HepG2 (cell line): ENCODE measurements at regions not wholly inside any gene's neighbourhood (a gene's known extent, or its start where the extent isn't known, plus 50 kb on each side); places are given as distances from the start of the nearest gene placed in this dataset.

Source experiments
- ATAC-seq: fragments of 200-7000 bp; cut with Tn5 transposase; 3 replicates; pipeline ENCODE4 v1.9.1; 2020; ENCODE audit warnings: mild to moderate bottlenecking, moderate library complexity
- BruUV-seq: library from RNA; stranded (reverse); fragments of 400-500 nt; replicated peaks from 2 replicates; lab custom pipeline; 2021; lab: Mats Ljungman, UMichigan
- CTCF ChIA-PET: fragments of 300-600 bp; formaldehyde crosslinking; extraction: SDS; loops from one replicate; lab custom pipeline; 2021; ENCODE audit warnings: low total read pairs, inconsistent platforms, low intra/inter-chr PET ratio; lab: Yijun Ruan, JAX
- POLR2A ChIA-PET: fragments of 350-600 bp; sonication (Branson Sonifier 250); formaldehyde crosslinking; loops from one replicate; lab custom pipeline; 2020; ENCODE audit warnings: antibody characterized with exemption, inconsistent platforms; lab: Yijun Ruan, JAX
- DNase-seq: peaks from one replicate; pipeline ENCODE4 v3.0.0-alpha.2; 2015; ENCODE audit warnings: low spot score
- FAIRE-seq: peaks from 3 replicates; lab custom pipeline; 2011; peaks lifted over from hg19 to GRCh38; lab: Jason Lieb, UNC
- H2AFZ ChIP-seq: one replicate; pipeline ENCODE4 v1.6.1; 2011; ENCODE audit warnings: low read length, inconsistent platforms
- H3K27ac ChIP-seq: fragments of 300-600 bp; 3 replicates; pipeline ENCODE4 v1.8.0; 2011; ENCODE audit warnings: mixed run types, mild to moderate bottlenecking, mixed read lengths, low read length, inconsistent platforms; ENCODE audit not compliant: insufficient read depth; ENCODE audit errors: extremely low read length
- H3K27me3 ChIP-seq, 2 experiments: fragments of 200-600 bp in 1 of 2; 2 replicates in 1 of 2; 3 replicates in 1 of 2; pipeline versions ENCODE4 v1.6.0 to v1.8.0; 2011; ENCODE audit warnings: low read length in 2 of 2, mild to moderate bottlenecking in 2 of 2, moderate library complexity in 2 of 2, inconsistent platforms in 1 of 2; ENCODE audit not compliant: insufficient read depth in 2 of 2, control insufficient read depth in 1 of 2
- H3K36me3 ChIP-seq, 2 experiments: fragments of 200-600 bp in 1 of 2; replicated peaks in 1 of 2; 2 replicates in 1 of 2; 3 replicates in 1 of 2; pipeline versions ENCODE4 v1.5.1 to v1.8.0; 2011; ENCODE audit warnings: low read length in 2 of 2, inconsistent platforms in 1 of 2; ENCODE audit not compliant: insufficient read depth in 2 of 2, control insufficient read depth in 1 of 2
- H3K4me1 ChIP-seq: 2 replicates; pipeline ENCODE4 v1.5.1; 2012; ENCODE audit warnings: low read length, inconsistent platforms; ENCODE audit not compliant: insufficient read depth
- H3K4me2 ChIP-seq: 2 replicates; pipeline ENCODE4 v1.6.0; 2011; ENCODE audit warnings: low read depth, low read length, inconsistent platforms
- H3K4me3 ChIP-seq, 3 experiments: fragments of 200-600 bp in 1 of 3; sonication (generic), shearing (Covaris generic) in 1 of 3; replicated peaks in 1 of 3; 2 replicates each; pipeline ENCODE4 v1.5.1; 2011 to 2016; ENCODE audit warnings: low read length in 3 of 3, inconsistent platforms in 2 of 3, low read depth in 2 of 3, mild to moderate bottlenecking in 2 of 3, control low read depth in 1 of 3, mixed read lengths in 1 of 3; ENCODE audit not compliant: insufficient read depth in 1 of 3
- H3K79me2 ChIP-seq: one replicate; pipeline ENCODE4 v1.6.1; 2011; ENCODE audit warnings: low read length, inconsistent platforms; ENCODE audit not compliant: insufficient read depth
- H3K9ac ChIP-seq: 2 replicates; pipeline ENCODE4 v1.6.0; 2011; ENCODE audit warnings: mild to moderate bottlenecking, low read depth, low read length, inconsistent platforms; ENCODE audit not compliant: insufficient read depth
- H3K9me3 ChIP-seq: 2 replicates; pipeline ENCODE4 v1.5.1; 2012; ENCODE audit warnings: mild to moderate bottlenecking, low read length
- H4K20me1 ChIP-seq: 2 replicates; pipeline ENCODE4 v1.6.0; 2011; ENCODE audit warnings: inconsistent platforms, mild to moderate bottlenecking, low read length, moderate library complexity; ENCODE audit not compliant: insufficient read depth
- EED ChIP-seq: sonication (generic); formaldehyde crosslinking; IDR thresholded peaks from 2 replicates; pipeline ENCODE4 v1.5.0; 2020; ENCODE audit warnings: mild to moderate bottlenecking, missing genetic modification reagents
- MIER2 ChIP-seq: IDR thresholded peaks from 2 replicates; pipeline ENCODE4 v1.6.1; 2016; ENCODE audit warnings: missing biosample characterization, missing genetic modification reagents
- MZF1 ChIP-seq: sonication (generic); formaldehyde crosslinking; IDR thresholded peaks from 2 replicates; pipeline ENCODE4 v1.8.1; 2023; ENCODE audit warnings: mild to moderate bottlenecking, missing genetic modification reagents, borderline replicate concordance
- NFKBIZ ChIP-seq: IDR thresholded peaks from 2 replicates; pipeline ENCODE4 v1.6.1; 2018; ENCODE audit warnings: missing genetic modification reagents, missing compliant biosample characterization
- PCBP1 ChIP-seq: fragments of 200-400 bp; formaldehyde crosslinking; IDR thresholded peaks from 2 replicates; pipeline ENCODE4 v1.6.1; 2017; ENCODE audit warnings: mild to moderate bottlenecking, low read depth, low read length, borderline replicate concordance
- ZMAT3 ChIP-seq: sonication (generic); formaldehyde crosslinking; conservative IDR thresholded peaks from 2 replicates; pipeline ENCODE4 v1.7.0; 2021; ENCODE audit warnings: missing genetic modification reagents
- WGBS: methylation state at CpG from one replicate; pipeline ENCODE4 v1.1.6; 2017; ENCODE audit warnings: low lambda C conversion rate; 5-methylcytosine and 5-hydroxymethylcytosine counted together
- in situ Hi-C: cut with HindIII; loops from 2 replicates; pipeline ENCODE4 v1.10.0; 2017; ENCODE audit warnings: low pct_unique_long_range_greater_than_20kb; ENCODE audit not compliant: extremely low pct_ligation_motif_present
- intact Hi-C: fragments of 100-400 bp; cut with micrococcal nuclease; formaldehyde crosslinking; loops from one replicate; pipeline ENCODE4 v1.10.0; 2022; ENCODE audit not compliant: unreplicated experiment
- TF ChIP-seq, protein P1 (sequence below): sonication (generic); formaldehyde crosslinking; IDR thresholded peaks from 2 replicates; pipeline ENCODE4 v1.5.0; 2020; ENCODE audit warnings: mild to moderate bottlenecking, missing genetic modification reagents
- TF ChIP-seq, protein P2 (sequence below): sonication (generic); formaldehyde crosslinking; IDR thresholded peaks from 2 replicates; pipeline ENCODE4 v1.5.1; 2020; ENCODE audit warnings: mild to moderate bottlenecking, missing genetic modification reagents, moderate library complexity
- TF ChIP-seq, protein P3 (sequence below): sonication (generic); formaldehyde crosslinking; IDR thresholded peaks from 2 replicates; pipeline ENCODE4 v1.5.0; 2020; ENCODE audit warnings: missing genetic modification reagents, mild to moderate bottlenecking, borderline replicate concordance
- TF ChIP-seq, protein P4 (sequence below): sonication (generic); formaldehyde crosslinking; IDR thresholded peaks from 2 replicates; pipeline ENCODE4 v1.5.1; 2020; ENCODE audit warnings: missing genetic modification reagents, mild to moderate bottlenecking, borderline replicate concordance

DNA sequence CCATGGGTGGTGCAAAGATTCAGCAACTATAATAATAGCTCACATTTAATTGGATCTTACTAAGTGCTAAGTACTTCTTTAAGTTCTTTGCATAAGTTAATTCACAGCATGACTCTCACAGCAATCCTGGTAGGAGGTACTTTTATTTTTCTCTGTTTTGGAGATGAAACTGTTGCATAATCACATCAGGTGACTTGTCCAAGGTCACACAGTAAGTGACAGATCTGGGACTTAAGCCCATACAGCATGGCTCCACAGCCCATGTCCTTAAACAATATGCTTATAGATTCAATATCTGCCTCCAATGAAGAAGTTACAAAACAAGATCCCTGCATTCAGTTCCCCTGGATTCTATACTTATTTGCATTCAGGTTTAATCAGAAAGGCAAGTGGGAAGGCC, 171.8 kb downstream of the CNTN3 start (continued):
- TF ChIP-seq, protein P1, sequence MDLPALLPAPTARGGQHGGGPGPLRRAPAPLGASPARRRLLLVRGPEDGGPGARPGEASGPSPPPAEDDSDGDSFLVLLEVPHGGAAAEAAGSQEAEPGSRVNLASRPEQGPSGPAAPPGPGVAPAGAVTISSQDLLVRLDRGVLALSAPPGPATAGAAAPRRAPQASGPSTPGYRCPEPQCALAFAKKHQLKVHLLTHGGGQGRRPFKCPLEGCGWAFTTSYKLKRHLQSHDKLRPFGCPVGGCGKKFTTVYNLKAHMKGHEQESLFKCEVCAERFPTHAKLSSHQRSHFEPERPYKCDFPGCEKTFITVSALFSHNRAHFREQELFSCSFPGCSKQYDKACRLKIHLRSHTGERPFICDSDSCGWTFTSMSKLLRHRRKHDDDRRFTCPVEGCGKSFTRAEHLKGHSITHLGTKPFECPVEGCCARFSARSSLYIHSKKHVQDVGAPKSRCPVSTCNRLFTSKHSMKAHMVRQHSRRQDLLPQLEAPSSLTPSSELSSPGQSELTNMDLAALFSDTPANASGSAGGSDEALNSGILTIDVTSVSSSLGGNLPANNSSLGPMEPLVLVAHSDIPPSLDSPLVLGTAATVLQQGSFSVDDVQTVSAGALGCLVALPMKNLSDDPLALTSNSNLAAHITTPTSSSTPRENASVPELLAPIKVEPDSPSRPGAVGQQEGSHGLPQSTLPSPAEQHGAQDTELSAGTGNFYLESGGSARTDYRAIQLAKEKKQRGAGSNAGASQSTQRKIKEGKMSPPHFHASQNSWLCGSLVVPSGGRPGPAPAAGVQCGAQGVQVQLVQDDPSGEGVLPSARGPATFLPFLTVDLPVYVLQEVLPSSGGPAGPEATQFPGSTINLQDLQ (CRISPR knock-in tag) = no peak

GRCh38 chr3:74442068-74442467, 172.4 kb downstream of the CNTN3 start:
- no peaks in the 10 kb centered on the region for H3K4me1 ChIP-seq
- in situ Hi-C loops (no loop called here), intact Hi-C loops (no loop called here)
- ATAC-seq (no peak), DNase-seq (no peak), FAIRE-seq (no peak)
- H3K9ac ChIP-seq = no peak overlapping the region
- TF ChIP-seq NFKBIZ (CRISPR knock-in tag) (no peak), ZMAT3 (CRISPR knock-in tag) (no peak), PCBP1 (no peak), MIER2 (CRISPR knock-in tag) (no peak), MZF1 (CRISPR knock-in tag) (no peak), EED (no peak)
- TF ChIP-seq, protein P2, sequence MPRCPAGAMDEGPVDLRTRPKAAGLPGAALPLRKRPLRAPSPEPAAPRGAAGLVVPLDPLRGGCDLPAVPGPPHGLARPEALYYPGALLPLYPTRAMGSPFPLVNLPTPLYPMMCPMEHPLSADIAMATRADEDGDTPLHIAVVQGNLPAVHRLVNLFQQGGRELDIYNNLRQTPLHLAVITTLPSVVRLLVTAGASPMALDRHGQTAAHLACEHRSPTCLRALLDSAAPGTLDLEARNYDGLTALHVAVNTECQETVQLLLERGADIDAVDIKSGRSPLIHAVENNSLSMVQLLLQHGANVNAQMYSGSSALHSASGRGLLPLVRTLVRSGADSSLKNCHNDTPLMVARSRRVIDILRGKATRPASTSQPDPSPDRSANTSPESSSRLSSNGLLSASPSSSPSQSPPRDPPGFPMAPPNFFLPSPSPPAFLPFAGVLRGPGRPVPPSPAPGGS (CRISPR knock-in tag) = no peak
- TF ChIP-seq, protein P3, sequence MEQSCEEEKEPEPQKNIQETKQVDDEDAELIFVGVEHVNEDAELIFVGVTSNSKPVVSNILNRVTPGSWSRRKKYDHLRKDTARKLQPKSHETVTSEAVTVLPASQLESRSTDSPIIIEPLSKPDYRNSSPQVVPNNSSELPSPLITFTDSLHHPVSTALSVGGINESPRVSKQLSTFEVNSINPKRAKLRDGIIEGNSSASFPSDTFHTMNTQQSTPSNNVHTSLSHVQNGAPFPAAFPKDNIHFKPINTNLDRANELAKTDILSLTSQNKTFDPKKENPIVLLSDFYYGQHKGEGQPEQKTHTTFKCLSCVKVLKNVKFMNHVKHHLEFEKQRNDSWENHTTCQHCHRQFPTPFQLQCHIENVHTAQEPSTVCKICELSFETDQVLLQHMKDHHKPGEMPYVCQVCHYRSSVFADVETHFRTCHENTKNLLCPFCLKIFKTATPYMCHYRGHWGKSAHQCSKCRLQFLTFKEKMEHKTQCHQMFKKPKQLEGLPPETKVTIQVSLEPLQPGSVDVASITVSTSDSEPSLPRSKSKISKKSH (CRISPR knock-in tag) = no peak
- TF ChIP-seq, protein P4, sequence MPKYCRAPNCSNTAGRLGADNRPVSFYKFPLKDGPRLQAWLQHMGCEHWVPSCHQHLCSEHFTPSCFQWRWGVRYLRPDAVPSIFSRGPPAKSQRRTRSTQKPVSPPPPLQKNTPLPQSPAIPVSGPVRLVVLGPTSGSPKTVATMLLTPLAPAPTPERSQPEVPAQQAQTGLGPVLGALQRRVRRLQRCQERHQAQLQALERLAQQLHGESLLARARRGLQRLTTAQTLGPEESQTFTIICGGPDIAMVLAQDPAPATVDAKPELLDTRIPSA (CRISPR knock-in tag) = no peak
- no peaks in the 10 kb centered on the region for H3K36me3 ChIP-seq
- H3K9me3 ChIP-seq = no peaks in the 10 kb centered on the region
- H3K4me3 ChIP-seq = no peak overlapping the region
- no peak overlapping the region for H3K4me2 ChIP-seq
- H4K20me1 ChIP-seq = no peaks in the 10 kb centered on the region
- no TSS peak for BruUV-seq
- no peaks in the 10 kb centered on the region for H3K79me2 ChIP-seq
- CTCF ChIA-PET = no interaction called here
- no peak overlapping the region for H2AFZ ChIP-seq
- H3K27me3 ChIP-seq = no peaks in the 10 kb centered on the region
- H3K27ac ChIP-seq = no peak overlapping the region
- 3% methylated on average over 2 of the region's 2 CpGs for WGBS
- POLR2A ChIA-PET = no interaction called here
